Neural progenitor cell (in vitro differentiated cells): ENCODE measurements at regions not wholly inside any gene's neighbourhood (a gene's known extent, or its start where the extent isn't known, plus 50 kb on each side); places are given as distances from the start of the nearest gene placed in this dataset.

Experiments used
- DNase-seq: peaks from one replicate; pipeline ENCODE4 v3.0.0-alpha.2; 2016; ENCODE audit warnings: low spot score
- H2AFZ ChIP-seq: fragments of 200-600 bp; sonication (generic); replicated peaks from 2 replicates; pipeline ENCODE4 v1.6.1; 2016; ENCODE audit warnings: antibody characterized with exemption
- H3F3A ChIP-seq: fragments of 200-600 bp; sonication (generic); 2 replicates; pipeline ENCODE4 v1.6.1; 2016; ENCODE audit warnings: antibody characterized with exemption, low read depth
- H3K27ac ChIP-seq: fragments of 200-600 bp; sonication (generic); 2 replicates; pipeline ENCODE4 v1.5.1; 2016; ENCODE audit warnings: mild to moderate bottlenecking
- H3K27me3 ChIP-seq: fragments of 200-600 bp; sonication (generic); 2 replicates; pipeline ENCODE4 v1.6.1; 2016; ENCODE audit warnings: mild to moderate bottlenecking, moderate library complexity
- H3K36me3 ChIP-seq: fragments of 200-600 bp; sonication (generic); 2 replicates; pipeline ENCODE4 v1.5.1; 2016
- H3K4me1 ChIP-seq: fragments of 200-600 bp; sonication (generic); 2 replicates; pipeline ENCODE4 v1.6.1; 2016; ENCODE audit warnings: mixed run types
- H3K4me2 ChIP-seq: fragments of 200-600 bp; sonication (generic); 2 replicates; pipeline ENCODE4 v1.6.1; 2016
- H3K4me3 ChIP-seq: fragments of 200-600 bp; sonication (generic); 2 replicates; pipeline ENCODE4 v1.5.1; 2016
- H3K79me2 ChIP-seq: fragments of 200-600 bp; sonication (generic); 2 replicates; pipeline ENCODE4 v1.6.1; 2016; ENCODE audit warnings: low read depth
- H3K9ac ChIP-seq: fragments of 200-600 bp; sonication (generic); 2 replicates; pipeline ENCODE4 v1.6.1; 2016
- H3K9me3 ChIP-seq: fragments of 200-600 bp; sonication (generic); 2 replicates; pipeline ENCODE4 v1.5.1; 2016; ENCODE audit warnings: low read depth
- H4K20me1 ChIP-seq: fragments of 200-600 bp; sonication (generic); 2 replicates; pipeline ENCODE4 v1.6.1; 2016; ENCODE audit warnings: low read depth
- H3K27ac Mint-ChIP-seq: 3 replicates; pipeline ENCODE4 v1.8.0; 2021; ENCODE audit warnings: mixed read lengths
- H3K27me3 Mint-ChIP-seq: 2 replicates; pipeline ENCODE4 v1.8.0; 2022; ENCODE audit warnings: low read depth, mild to moderate bottlenecking, inconsistent platforms, moderate library complexity, mixed read lengths; ENCODE audit not compliant: insufficient read depth
- H3K36me3 Mint-ChIP-seq: 3 replicates; pipeline ENCODE4 v1.8.0; 2021; ENCODE audit warnings: mixed read lengths
- H3K4me1 Mint-ChIP-seq: 3 replicates; pipeline ENCODE4 v1.8.0; 2021; ENCODE audit warnings: mixed read lengths
- H3K4me3 Mint-ChIP-seq: 3 replicates; pipeline ENCODE4 v1.8.0; 2021; ENCODE audit warnings: mild to moderate bottlenecking, moderate library complexity, mixed read lengths
- H3K9me3 Mint-ChIP-seq: 3 replicates; pipeline ENCODE4 v1.8.0; 2020; ENCODE audit warnings: mixed read lengths
- CTCF ChIP-seq: fragments of 200-600 bp; sonication (generic); IDR thresholded peaks from 2 replicates; pipeline ENCODE4 v1.5.1; 2017; ENCODE audit warnings: antibody characterized with exemption, mild to moderate bottlenecking
- EZH2 ChIP-seq: fragments of 200-600 bp; sonication (generic); IDR thresholded peaks from 2 replicates; pipeline ENCODE4 v1.6.1; 2017; ENCODE audit warnings: antibody characterized with exemption, mild to moderate bottlenecking, moderate library complexity
- EZH2phosphoT487 ChIP-seq: fragments of 200-600 bp; sonication (generic); IDR thresholded peaks from 2 replicates; pipeline ENCODE4 v1.6.1; 2017; ENCODE audit warnings: antibody characterized with exemption

GRCh38 chr6:148182378-148182777 lies 160.3 kb upstream of the SASH1 start:
- H3K27ac ChIP-seq = no peak overlapping the region
- H3K79me2 ChIP-seq = no peaks in the 10 kb centered on the region
- Mint-ChIP-seq H3K27me3 (peaks cover 6% of the 10 kb centered on the region), H3K27ac (no peak overlapping the region), H3K4me1 (no peaks in the 10 kb centered on the region), H3K9me3 (peaks cover 6% of the 10 kb centered on the region), H3K36me3 (peaks cover 5% of the 10 kb centered on the region), H3K4me3 (no peak overlapping the region)
- no peaks in the 10 kb centered on the region for H3K4me1 ChIP-seq
- H3K27me3 ChIP-seq = no peaks in the 10 kb centered on the region
- H3K4me2 ChIP-seq = no peak overlapping the region
- no peak overlapping the region for H3K4me3 ChIP-seq
- H4K20me1 ChIP-seq = no peaks in the 10 kb centered on the region
- no peaks in the 10 kb centered on the region for H3F3A ChIP-seq
- TF ChIP-seq EZH2phosphoT487 (no peak), CTCF (no peak), EZH2 (no peak)
- H2AFZ ChIP-seq = no peak overlapping the region
- no peaks in the 10 kb centered on the region for H3K9me3 ChIP-seq
- no peaks in the 10 kb centered on the region for H3K36me3 ChIP-seq
- DNase-seq = no peak
- no peak overlapping the region for H3K9ac ChIP-seq

GRCh38 chr6:148183776-148184175 lies 158.9 kb upstream of the SASH1 start:
- Histone ChIP-seq H3K36me3 (no peaks in the 10 kb centered on the region), H3K9ac (no peak overlapping the region), H3K4me2 (no peak overlapping the region), H3K27ac (no peak overlapping the region), H3K9me3 (no peaks in the 10 kb centered on the region), H3K27me3 (no peaks in the 10 kb centered on the region), H3K4me3 (no peak overlapping the region), H3K4me1 (no peaks in the 10 kb centered on the region), H4K20me1 (no peaks in the 10 kb centered on the region), H3K79me2 (no peaks in the 10 kb centered on the region), H2AFZ (no peak overlapping the region), H3F3A (no peaks in the 10 kb centered on the region)
- no peaks in the 10 kb centered on the region for H3K36me3 Mint-ChIP-seq
- no peak overlapping the region for H3K4me3 Mint-ChIP-seq
- H3K4me1 Mint-ChIP-seq = no peaks in the 10 kb centered on the region
- no peak for DNase-seq
- no peaks in the 10 kb centered on the region for H3K9me3 Mint-ChIP-seq
- peaks cover 4% of the 10 kb centered on the region for H3K27me3 Mint-ChIP-seq
- H3K27ac Mint-ChIP-seq = no peak overlapping the region
- TF ChIP-seq EZH2 = no peak
- no peak for TF ChIP-seq EZH2phosphoT487
- no peak for TF ChIP-seq CTCF

GRCh38 chr6:148186916-148187315 lies 155.7 kb upstream of the SASH1 start:
- Histone ChIP-seq H3K4me2 (no peak overlapping the region), H3K9me3 (no peaks in the 10 kb centered on the region), H3K4me1 (no peaks in the 10 kb centered on the region), H2AFZ (no peak overlapping the region), H4K20me1 (no peaks in the 10 kb centered on the region), H3F3A (no peaks in the 10 kb centered on the region), H3K9ac (no peak overlapping the region), H3K4me3 (no peak overlapping the region), H3K36me3 (no peaks in the 10 kb centered on the region), H3K27ac (no peak overlapping the region), H3K79me2 (no peaks in the 10 kb centered on the region), H3K27me3 (no peaks in the 10 kb centered on the region)
- H3K36me3 Mint-ChIP-seq = no peaks in the 10 kb centered on the region
- H3K27me3 Mint-ChIP-seq = peaks cover 4% of the 10 kb centered on the region
- TF ChIP-seq CTCF (no peak), EZH2phosphoT487 (no peak), EZH2 (no peak)
- no peak overlapping the region for H3K4me3 Mint-ChIP-seq
- DNase-seq = no peak
- no peak overlapping the region for H3K27ac Mint-ChIP-seq
- H3K4me1 Mint-ChIP-seq = no peaks in the 10 kb centered on the region
- H3K9me3 Mint-ChIP-seq = no peaks in the 10 kb centered on the region

GRCh38 chr6:148192310-148192709 lies 150.3 kb upstream of the SASH1 start:
- TF ChIP-seq EZH2 (no peak), CTCF (no peak), EZH2phosphoT487 (no peak)
- H3K4me1 Mint-ChIP-seq = no peaks in the 10 kb centered on the region
- H3K4me2 ChIP-seq = no peak overlapping the region
- no peak for DNase-seq
- H3K4me3 ChIP-seq = no peak overlapping the region
- H3K4me3 Mint-ChIP-seq = no peak overlapping the region
- no peak overlapping the region for H2AFZ ChIP-seq
- H3K27ac Mint-ChIP-seq = no peak overlapping the region
- no peaks in the 10 kb centered on the region for H3F3A ChIP-seq
- no peaks in the 10 kb centered on the region for H3K27me3 Mint-ChIP-seq
- H3K27ac ChIP-seq = no peak overlapping the region
- no peaks in the 10 kb centered on the region for H3K27me3 ChIP-seq
- no peaks in the 10 kb centered on the region for H3K36me3 ChIP-seq
- H3K4me1 ChIP-seq = no peaks in the 10 kb centered on the region
- H3K9ac ChIP-seq = no peak overlapping the region
- no peaks in the 10 kb centered on the region for H4K20me1 ChIP-seq
- H3K9me3 ChIP-seq = no peaks in the 10 kb centered on the region
- no peaks in the 10 kb centered on the region for H3K9me3 Mint-ChIP-seq
- no peaks in the 10 kb centered on the region for H3K79me2 ChIP-seq
- no peaks in the 10 kb centered on the region for H3K36me3 Mint-ChIP-seq
